ENCODE measurements at regions not wholly inside any gene's neighbourhood (a gene's known extent, or its start where the extent isn't known, plus 50 kb on each side); places are given as distances from the start of the nearest gene placed in this dataset.

DNA sequence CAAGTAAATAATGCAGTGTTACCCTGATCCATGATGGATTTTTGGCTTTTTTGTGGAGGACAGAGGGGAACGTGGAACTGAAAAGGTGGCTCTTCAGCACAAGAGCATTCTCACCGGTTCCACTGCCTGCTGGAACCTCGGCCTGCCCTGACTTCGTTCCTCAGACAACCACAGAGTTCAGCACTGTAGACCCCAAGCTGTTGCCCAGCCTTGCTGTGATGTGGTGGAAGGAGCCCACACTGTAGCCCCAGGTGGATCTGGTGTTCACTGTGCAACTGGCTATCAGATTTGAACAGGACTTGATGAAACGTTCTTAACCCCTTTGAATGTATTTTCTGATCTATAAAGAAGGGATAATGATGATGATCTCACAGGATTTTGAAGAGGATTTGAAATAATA, 293.5 kb downstream of the TRIB2 start:
- DNase-seq (ENCODE audit: low read depth in 2 of 2) = no peak

GRCh38 chr2:13014783-13015182, 298.0 kb downstream of the TRIB2 start:
- no peak for DNase-seq (ENCODE audit: low read depth in 2 of 2)

DNA sequence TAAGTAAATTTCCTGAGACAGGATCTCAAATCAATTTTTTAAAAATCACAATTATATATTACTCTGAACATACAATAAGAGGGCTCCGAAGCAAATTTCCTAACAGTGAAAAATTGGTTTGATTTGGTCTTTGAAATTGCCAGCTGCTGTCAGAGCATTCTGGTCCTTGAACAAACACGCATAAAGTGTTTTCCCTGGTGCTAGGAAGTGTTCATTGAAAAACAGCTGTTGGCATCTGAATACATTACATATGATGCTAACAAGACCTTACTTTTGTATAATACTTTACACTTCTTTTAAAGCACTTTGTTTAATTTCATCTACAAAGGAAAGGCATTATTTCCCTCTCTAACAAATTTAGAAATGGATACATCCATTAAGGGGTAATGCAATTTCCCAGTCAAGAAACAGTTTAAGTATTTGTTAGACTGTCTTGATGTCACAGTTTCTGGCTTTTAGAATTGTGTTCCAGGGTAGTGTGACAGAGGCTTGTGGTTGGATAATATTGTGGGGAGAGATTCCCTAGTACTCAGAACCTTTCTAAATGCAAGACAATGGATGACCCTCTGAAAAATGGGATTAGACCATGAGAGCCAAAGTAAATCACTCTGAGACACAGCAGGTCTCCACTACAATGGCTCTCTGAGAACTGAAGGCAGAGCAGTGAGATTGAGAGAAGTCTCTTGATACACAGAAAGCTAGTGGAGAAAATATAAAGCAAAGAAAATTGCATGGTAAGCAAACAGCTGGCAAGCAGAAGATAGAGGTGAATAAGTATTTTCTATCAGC, 299.0 kb downstream of the TRIB2 start:
- no peak for DNase-seq (ENCODE audit: low read depth in 2 of 2)

DNA sequence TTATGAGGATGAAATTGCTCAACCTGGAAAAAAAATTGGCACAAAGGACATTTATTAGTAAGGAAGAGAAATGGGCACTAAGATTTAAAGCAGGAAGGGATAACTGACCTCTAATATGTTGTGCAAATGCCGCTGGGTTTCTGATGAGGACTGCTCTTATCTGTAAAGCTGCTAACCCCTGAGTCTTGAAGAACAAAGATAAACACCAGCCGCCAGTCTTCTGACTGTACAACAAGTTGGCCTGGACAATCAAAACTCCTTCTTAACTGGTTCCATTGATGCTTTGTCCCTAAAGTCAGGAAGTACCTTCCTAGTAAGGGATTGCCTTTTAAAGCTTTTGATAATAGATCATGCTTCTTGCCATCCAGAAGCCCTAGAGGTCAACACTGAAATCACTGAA, 301.8 kb downstream of the TRIB2 start:
- no peak for DNase-seq (ENCODE audit: low read depth in 2 of 2)

- no peak for DNase-seq (ENCODE audit: low read depth in 2 of 2)
These were observed 303.0 kb downstream of the TRIB2 start for GRCh38 chr2:13019781-13020180.

GRCh38 chr2:13020469-13020868, 303.7 kb downstream of the TRIB2 start:
- DNase-seq (ENCODE audit: low read depth in 2 of 2) = no peak

GRCh38 chr2:13021470-13021957, 304.8 kb downstream of the TRIB2 start:
- DNase-seq (ENCODE audit: low read depth in 2 of 2) = no peak

DNA sequence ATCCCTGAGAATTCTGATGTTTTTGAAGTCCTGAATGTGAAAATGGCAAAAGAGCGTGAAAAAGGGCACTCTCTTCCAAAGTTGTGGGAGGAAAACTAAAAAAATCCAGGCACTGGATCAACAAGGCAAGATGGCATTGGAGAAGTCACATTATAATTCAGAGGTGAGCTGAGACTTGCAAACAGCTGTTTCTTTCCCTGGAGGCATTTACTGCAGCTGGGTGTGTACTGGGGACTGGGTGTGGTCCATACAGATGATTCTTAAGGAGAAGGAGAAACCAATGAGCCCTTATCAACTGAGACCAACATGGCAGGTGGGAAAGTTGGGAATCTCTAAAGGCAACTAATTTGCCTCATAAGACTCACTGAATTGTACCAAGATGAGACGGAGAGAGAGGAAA, 313.9 kb downstream of the TRIB2 start:
- no peak for DNase-seq (ENCODE audit: low read depth in 2 of 2)

- DNase-seq (ENCODE audit: low read depth in 2 of 2) = no peak
These were observed 318.1 kb downstream of the TRIB2 start for GRCh38 chr2:13034861-13035260.

GRCh38 chr2:13035866-13036265, 319.1 kb downstream of the TRIB2 start:
- DNase-seq (ENCODE audit: low read depth in 2 of 2) = no peak

GRCh38 chr2:13040043-13040442, 323.3 kb downstream of the TRIB2 start:
- no peak for DNase-seq (ENCODE audit: low read depth in 2 of 2)

DNA sequence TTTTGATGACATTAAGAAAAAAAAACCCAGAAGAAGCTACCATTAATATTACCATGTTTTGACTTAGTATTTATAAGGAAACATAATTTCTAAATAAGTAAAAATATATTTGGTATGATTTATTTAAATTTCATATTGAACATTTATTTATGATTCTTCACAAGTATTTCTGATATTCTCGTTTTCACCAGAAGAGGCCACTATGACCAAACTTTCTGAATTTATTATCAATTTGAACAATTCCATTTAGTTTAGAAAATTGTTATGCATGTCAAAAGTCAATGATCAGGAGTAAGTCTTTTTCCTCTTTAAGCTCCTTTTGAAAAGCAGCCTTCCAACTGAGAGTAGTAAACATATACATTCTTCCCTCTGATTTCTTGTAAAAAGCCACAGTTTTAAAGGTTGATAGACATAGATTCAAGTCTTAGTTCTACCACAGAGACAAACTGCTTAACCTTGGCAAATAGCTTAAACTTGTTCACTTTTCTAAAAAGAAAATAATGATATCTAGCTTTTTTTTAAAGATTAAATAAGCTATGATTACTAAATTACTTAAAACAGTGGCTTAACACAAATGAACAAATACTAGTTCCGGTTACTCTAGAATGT, 329.9 kb downstream of the TRIB2 start:
- no peak for DNase-seq (ENCODE audit: low read depth in 2 of 2)

GRCh38 chr2:13050764-13051163, 334.0 kb downstream of the TRIB2 start:
- no peak for DNase-seq (ENCODE audit: low read depth in 2 of 2)

DNA sequence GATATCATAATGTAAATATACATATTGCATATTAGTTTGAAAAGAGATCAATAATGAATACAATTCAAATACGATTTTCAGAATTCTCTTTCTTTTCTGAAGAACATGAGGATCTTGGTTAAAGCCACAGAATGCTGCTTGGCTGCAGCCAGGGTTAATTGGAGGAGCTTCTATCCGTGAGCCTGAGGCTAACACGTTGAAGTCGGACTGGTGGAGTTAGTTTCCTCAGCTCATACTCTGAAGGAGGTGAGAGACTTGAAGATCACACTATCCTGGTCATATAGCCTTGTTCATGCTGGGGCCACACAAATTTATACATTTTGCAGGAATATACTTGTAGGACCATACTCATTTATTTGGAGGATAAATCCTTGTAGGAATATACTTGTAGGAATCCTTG, 335.8 kb downstream of the TRIB2 start:
- DNase-seq (ENCODE audit: low read depth in 2 of 2) = no peak

DNA sequence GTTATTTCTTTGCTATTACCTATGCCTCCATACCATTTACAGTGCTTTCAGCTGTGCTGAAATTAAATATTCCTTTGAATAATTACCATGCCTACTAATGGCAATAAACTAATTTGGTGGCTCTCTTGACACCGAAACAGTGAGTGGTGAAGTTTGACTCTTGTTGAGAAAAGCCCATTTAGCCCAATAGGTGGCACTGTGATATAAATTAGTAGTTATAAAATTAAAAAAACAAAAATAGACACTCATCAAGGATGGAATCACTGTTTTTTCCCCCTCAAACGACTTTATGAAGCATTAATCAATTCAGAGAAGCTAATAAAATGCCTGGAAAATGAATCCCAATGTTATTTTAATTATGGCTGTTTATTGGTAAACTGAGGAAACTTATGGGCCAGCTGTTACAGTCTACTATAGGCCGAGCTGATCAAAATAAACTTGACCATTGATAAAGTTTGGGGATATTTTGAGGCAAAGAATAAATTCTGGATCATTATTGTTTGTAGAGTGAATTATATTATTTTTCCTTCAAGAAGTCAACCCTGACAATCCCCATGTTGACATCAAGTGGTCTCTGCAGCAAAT, 339.6 kb downstream of the TRIB2 start:
- DNase-seq (ENCODE audit: low read depth in 2 of 2) = no peak

DNA sequence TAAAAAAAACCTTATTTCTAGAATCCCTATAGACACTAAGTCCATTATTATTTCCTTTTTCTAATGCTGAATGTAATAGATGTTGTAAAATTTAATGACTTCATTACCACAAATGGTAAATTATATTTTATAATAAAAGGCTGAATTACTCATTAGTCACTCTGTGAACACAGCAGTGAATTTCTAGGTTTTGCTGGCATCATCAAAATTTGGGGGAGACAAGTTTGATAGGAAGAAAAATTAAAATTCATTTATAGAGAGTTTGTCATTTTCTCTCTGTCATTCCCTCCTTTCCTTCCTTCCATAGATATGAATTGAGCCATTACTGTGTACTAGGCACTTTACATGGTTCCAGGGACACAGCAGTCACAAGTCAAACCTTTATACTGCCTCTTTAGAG, 340.9 kb downstream of the TRIB2 start:
- DNase-seq (ENCODE audit: low read depth in 2 of 2) = no peak

DNA sequence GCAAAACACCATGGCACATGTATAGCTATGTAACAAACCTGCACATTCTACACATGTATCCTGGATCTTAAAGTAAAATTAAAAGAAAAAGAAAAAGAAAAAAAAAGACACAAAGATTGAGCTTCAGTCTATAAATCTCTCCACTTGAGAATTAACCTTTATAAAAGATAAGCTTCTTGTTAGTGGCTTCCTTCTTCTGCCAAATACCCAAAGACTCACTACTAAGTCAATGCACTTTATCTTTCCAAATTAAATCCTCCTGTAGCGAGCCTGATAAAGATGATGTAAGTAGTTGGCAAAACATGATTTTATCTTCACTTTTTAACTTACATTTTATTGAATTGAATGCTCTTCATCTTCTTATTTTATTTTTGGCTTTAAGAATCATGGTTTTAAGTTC, 349.9 kb downstream of the TRIB2 start:
- DNase-seq (ENCODE audit: low read depth in 2 of 2) = no peak

GRCh38 chr2:13067508-13067907, 350.8 kb downstream of the TRIB2 start:
- DNase-seq (ENCODE audit: low read depth in 2 of 2) = no peak

- no peak for DNase-seq (ENCODE audit: low read depth in 2 of 2)
These were observed 373.2 kb downstream of the TRIB2 start for GRCh38 chr2:13089971-13090370.

GRCh38 chr2:13091455-13091854, 374.7 kb downstream of the TRIB2 start:
- no peak for DNase-seq (ENCODE audit: low read depth in 2 of 2)

GRCh38 chr2:13091861-13092378, 375.2 kb downstream of the TRIB2 start:
- no peak for DNase-seq (ENCODE audit: low read depth in 2 of 2)

- no peak for DNase-seq (ENCODE audit: low read depth in 2 of 2)
These were observed 376.8 kb downstream of the TRIB2 start for GRCh38 chr2:13093416-13093991.

Data from stimulated activated CD8-positive, alpha-beta memory T cell treated with anti-CD3 and anti-CD28 coated beads, Interleukin-2, amount 100 ng/mL, for 1 hour (primary cell).